ENCODE measurements at regions not wholly inside any gene's neighbourhood (a gene's known extent, or its start where the extent isn't known, plus 50 kb on each side); places are given as distances from the start of the nearest gene placed in this dataset.

GRCh38 chr15:100785181-100786138 is 94.2 kb upstream of the ALDH1A3 start:
- no peak for DNase-seq

- DNase-seq = no peak
These were observed 93.5 kb upstream of the ALDH1A3 start for GRCh38 chr15:100786139-100786531.

GRCh38 chr15:100786901-100787566 is 92.6 kb upstream of the ALDH1A3 start:
- DNase-seq = no peak

- no peak for DNase-seq
These were observed 91.8 kb upstream of the ALDH1A3 start for GRCh38 chr15:100787567-100788417.

- DNase-seq = no peak
These were observed 91.1 kb upstream of the ALDH1A3 start for GRCh38 chr15:100788418-100789105.

- no peak for DNase-seq
These were observed 88.8 kb upstream of the ALDH1A3 start for GRCh38 chr15:100790786-100791265.

GRCh38 chr15:100794008-100794407 is 85.6 kb upstream of the ALDH1A3 start:
- DNase-seq = no peak

- DNase-seq = no peak
These were observed 78.3 kb upstream of the ALDH1A3 start for GRCh38 chr15:100801256-100801900.

GRCh38 chr15:100802421-100803170 is 77.0 kb upstream of the ALDH1A3 start:
- DNase-seq = no peak

- no peak for DNase-seq
These were observed 76.5 kb upstream of the ALDH1A3 start for GRCh38 chr15:100803171-100803440.

GRCh38 chr15:100806157-100806556 is 73.5 kb upstream of the ALDH1A3 start:
- DNase-seq = no peak

- no peak for DNase-seq
These were observed 72.6 kb upstream of the ALDH1A3 start for GRCh38 chr15:100807028-100807427.

GRCh38 chr15:100808691-100809090 is 70.9 kb upstream of the ALDH1A3 start:
- no peak for DNase-seq

- DNase-seq = no peak
These were observed 70.5 kb upstream of the ALDH1A3 start for GRCh38 chr15:100809151-100809550.

- no peak for DNase-seq
These were observed 70.0 kb upstream of the ALDH1A3 start for GRCh38 chr15:100809587-100809986.

GRCh38 chr15:100810229-100810628 is 69.4 kb upstream of the ALDH1A3 start:
- no peak for DNase-seq

GRCh38 chr15:100810831-100811230 is 68.8 kb upstream of the ALDH1A3 start:
- no peak for DNase-seq

GRCh38 chr15:100812802-100813201 is 66.8 kb upstream of the ALDH1A3 start:
- DNase-seq = no peak

- DNase-seq = no peak
These were observed 60.7 kb upstream of the ALDH1A3 start for GRCh38 chr15:100818927-100819326.

GRCh38 chr15:100820528-100820927 is 59.1 kb upstream of the ALDH1A3 start:
- no peak for DNase-seq

GRCh38 chr15:100821327-100821726 is 58.3 kb upstream of the ALDH1A3 start:
- DNase-seq = no peak

Data from CD4-positive, alpha-beta T cell treated with Interleukin-4 for 1 hour (primary cell).